ENCODE measurements at regions not wholly inside any gene's neighbourhood (a gene's known extent, or its start where the extent isn't known, plus 50 kb on each side); places are given as distances from the start of the nearest gene placed in this dataset.

DNA sequence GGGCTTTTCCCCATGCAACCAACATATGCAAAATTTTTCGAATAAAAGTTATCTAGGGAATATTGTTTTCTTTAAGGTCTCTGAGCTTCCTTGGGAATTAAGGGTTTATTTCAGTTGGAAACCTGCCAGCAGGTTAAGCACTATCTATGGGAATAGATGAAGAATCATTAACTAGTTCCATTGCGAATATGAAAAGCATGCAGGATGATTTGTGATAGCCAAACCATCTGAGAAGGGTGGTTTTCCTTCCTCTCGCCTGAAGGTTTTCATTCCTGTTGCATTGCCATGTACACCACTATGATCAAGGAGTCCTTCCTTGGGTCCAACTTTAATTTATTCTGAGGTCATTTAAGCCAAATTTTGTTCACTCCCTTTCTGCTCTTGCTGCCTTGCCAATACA lies 184.9 kb downstream of the NR2F2 start:
- TF ChIP-seq, protein P1, sequence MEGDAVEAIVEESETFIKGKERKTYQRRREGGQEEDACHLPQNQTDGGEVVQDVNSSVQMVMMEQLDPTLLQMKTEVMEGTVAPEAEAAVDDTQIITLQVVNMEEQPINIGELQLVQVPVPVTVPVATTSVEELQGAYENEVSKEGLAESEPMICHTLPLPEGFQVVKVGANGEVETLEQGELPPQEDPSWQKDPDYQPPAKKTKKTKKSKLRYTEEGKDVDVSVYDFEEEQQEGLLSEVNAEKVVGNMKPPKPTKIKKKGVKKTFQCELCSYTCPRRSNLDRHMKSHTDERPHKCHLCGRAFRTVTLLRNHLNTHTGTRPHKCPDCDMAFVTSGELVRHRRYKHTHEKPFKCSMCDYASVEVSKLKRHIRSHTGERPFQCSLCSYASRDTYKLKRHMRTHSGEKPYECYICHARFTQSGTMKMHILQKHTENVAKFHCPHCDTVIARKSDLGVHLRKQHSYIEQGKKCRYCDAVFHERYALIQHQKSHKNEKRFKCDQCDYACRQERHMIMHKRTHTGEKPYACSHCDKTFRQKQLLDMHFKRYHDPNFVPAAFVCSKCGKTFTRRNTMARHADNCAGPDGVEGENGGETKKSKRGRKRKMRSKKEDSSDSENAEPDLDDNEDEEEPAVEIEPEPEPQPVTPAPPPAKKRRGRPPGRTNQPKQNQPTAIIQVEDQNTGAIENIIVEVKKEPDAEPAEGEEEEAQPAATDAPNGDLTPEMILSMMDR (IDR thresholded peaks at IDR 0.05), result no peak
- no peak for TF ChIP-seq POLR2AphosphoS5 (IDR thresholded peaks at IDR 0.05)
- TF ChIP-seq POLR2A (IDR thresholded peaks at IDR 0.05), result no peak
- TF ChIP-seq EP300 (IDR thresholded peaks at IDR 0.05), result no peak
- H3K27me3 ChIP-seq, result no peaks in the 10 kb centered on the region
- 65% methylated on average over 3 of the region's 3 CpGs for WGBS, 2 donors
- no peak overlapping the region for H3K27ac ChIP-seq
- no peak overlapping the region for H3K4me3 ChIP-seq
- no peaks in the 10 kb centered on the region for H3K36me3 ChIP-seq
- H3K4me1 ChIP-seq, result no peaks in the 10 kb centered on the region
- H3K9me3 ChIP-seq, result no peaks in the 10 kb centered on the region
- no peak for DNase-seq
- ATAC-seq (ENCODE audit: low FRiP score in 2 of 2), result no peak

DNA sequence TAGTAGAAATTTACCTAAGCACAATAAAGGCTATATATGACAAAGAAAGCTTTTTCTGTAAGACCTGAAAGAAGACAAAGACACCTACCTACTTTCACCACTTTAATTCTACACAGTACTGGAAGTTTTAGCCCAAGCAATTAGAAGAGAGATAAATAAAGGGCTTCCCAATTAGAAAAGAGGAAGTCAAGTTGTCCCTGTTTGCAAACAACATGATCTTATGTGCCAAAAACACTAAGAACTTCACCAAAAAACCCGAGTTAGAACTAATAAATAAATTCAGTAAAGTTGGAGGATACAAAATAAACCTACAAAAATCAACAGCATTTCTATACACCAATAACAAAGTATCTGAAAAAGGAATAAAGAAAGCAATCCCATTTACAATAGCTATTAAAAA lies 190.9 kb downstream of the NR2F2 start:
- no peak for DNase-seq
- Histone ChIP-seq H3K4me1 (no peaks in the 10 kb centered on the region), H3K36me3 (no peaks in the 10 kb centered on the region), H3K27ac (no peak overlapping the region), H3K4me3 (no peak overlapping the region), H3K9me3 (peaks cover 0 to 5% (median 1%) of the 10 kb centered on the region in 4 donors), H3K27me3 (no peaks in the 10 kb centered on the region)
- 65 to 86% methylated on average over 1 of the region's 1 CpG for WGBS, 2 donors
- ATAC-seq (ENCODE audit: low FRiP score in 2 of 2), result no peak
- TF ChIP-seq EP300 (IDR thresholded peaks at IDR 0.05) (no peak), POLR2A (IDR thresholded peaks at IDR 0.05) (no peak), POLR2AphosphoS5 (IDR thresholded peaks at IDR 0.05) (no peak)
- TF ChIP-seq, protein P1 (IDR thresholded peaks at IDR 0.05), result no peak

DNA sequence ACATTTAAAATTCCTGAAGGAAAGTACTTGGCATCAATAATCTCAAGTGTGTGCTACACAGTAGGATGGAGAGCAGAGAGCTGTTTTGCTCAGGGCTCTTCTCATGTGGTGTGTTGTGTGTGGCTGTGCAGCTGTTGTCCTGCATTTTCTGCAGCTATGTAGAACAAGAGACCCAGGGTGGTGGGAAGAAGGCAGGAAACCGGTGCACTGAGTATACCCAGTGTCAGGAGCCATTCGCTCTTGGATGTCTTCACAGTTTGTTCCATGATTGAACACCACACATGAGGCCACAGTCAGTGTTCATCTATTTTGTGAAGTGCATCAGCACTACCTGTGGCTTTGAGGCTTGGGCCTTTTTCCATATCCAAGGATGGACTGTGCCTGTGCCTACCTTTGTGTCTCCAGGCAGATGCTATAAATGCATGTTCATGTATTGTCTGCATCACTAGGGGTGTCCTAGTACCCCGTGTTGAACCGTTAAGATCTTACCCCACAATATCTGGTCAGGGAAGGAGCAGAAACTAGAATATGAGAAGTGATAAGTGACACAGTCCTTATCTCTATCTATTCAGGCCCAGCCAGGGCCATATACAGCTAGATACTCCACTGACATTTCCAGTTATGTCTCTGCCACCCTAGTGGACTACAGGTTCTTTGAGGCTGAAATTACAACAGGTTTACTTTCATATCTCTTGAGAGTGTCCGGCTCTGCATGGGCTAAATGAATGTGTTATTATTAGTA lies 194.3 kb downstream of the NR2F2 start:
- peaks cover 0 to 5% (median 1%) of the 10 kb centered on the region in 4 donors for H3K9me3 ChIP-seq
- no peak overlapping the region for H3K4me3 ChIP-seq
- 74 to 80% methylated on average over 5 of the region's 5 CpGs for WGBS, 2 donors

DNA sequence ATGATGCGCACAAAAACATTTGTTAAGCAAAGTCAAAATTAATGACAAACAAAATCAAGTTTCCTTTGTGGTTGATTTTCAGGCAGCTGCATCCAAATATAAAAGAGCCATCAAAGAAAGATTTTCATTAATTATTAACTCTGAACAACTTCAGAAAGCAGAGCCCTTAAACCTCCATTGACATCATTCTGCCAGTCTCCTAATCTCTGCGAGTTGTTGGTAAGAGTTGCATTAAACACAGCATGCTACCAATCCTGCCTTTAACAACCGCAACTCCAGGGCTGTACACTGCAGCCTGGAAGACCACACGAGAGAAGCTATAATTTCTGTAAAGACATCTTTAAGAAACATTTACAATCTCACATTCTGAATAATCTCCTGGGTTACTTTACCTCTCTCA lies 204.6 kb downstream of the NR2F2 start:
- no peak for ATAC-seq (ENCODE audit: low FRiP score in 2 of 2)
- no peak for TF ChIP-seq POLR2A (IDR thresholded peaks at IDR 0.05)
- no peak for TF ChIP-seq POLR2AphosphoS5 (IDR thresholded peaks at IDR 0.05)
- no peak for TF ChIP-seq EP300 (IDR thresholded peaks at IDR 0.05)
- TF ChIP-seq, protein P1 (IDR thresholded peaks at IDR 0.05), result no peak
- 55 to 61% methylated on average over 4 of the region's 4 CpGs for WGBS, 2 donors
- H3K4me3 ChIP-seq, result no peak overlapping the region
- H3K4me1 ChIP-seq, result no peaks in the 10 kb centered on the region
- no peak overlapping the region for H3K27ac ChIP-seq
- no peaks in the 10 kb centered on the region for H3K27me3 ChIP-seq
- DNase-seq, result no peak
- no peaks in the 10 kb centered on the region for H3K9me3 ChIP-seq
- no peaks in the 10 kb centered on the region for H3K36me3 ChIP-seq

More for the DNA sequence above, 194.3 kb downstream of the NR2F2 start:
- no peak overlapping the region for H3K27ac ChIP-seq
- H3K27me3 ChIP-seq, result no peaks in the 10 kb centered on the region
- TF ChIP-seq, protein P1 (IDR thresholded peaks at IDR 0.05), result no peak
- TF ChIP-seq POLR2A (IDR thresholded peaks at IDR 0.05) (no peak), POLR2AphosphoS5 (IDR thresholded peaks at IDR 0.05) (no peak), EP300 (IDR thresholded peaks at IDR 0.05) (no peak)
- H3K36me3 ChIP-seq, result no peaks in the 10 kb centered on the region
- H3K4me1 ChIP-seq, result no peaks in the 10 kb centered on the region
- no peak for ATAC-seq (ENCODE audit: low FRiP score in 2 of 2)
- no peak for DNase-seq

DNA sequence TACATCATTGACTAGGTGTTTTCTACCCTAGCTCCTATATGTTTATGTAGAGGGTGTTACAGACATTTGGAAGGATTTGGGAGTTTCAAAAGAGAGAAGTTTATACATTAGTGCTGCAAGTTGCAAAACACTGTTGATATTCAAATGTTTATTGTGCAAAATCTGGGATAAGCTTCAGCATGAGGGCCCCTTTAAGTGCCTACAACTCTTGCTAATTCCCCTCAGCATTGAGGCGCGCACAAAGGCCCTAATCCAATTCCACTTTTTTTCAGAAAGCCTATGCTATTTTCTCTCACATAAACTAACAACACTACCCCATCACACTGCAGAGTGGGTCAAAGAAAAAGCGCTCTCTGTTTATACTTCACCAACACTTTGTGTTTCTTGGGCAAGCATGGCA lies 208.0 kb downstream of the NR2F2 start:
- Histone ChIP-seq H3K4me1 (no peaks in the 10 kb centered on the region), H3K27ac (no peak overlapping the region), H3K4me3 (no peak overlapping the region), H3K9me3 (no peaks in the 10 kb centered on the region), H3K36me3 (no peaks in the 10 kb centered on the region), H3K27me3 (no peaks in the 10 kb centered on the region)
- DNase-seq (no peak), ATAC-seq (ENCODE audit: low FRiP score in 2 of 2) (no peak)
- 86 to 91% methylated on average over 3 of the region's 3 CpGs for WGBS, 2 donors
- TF ChIP-seq POLR2A (IDR thresholded peaks at IDR 0.05) (no peak), POLR2AphosphoS5 (IDR thresholded peaks at IDR 0.05) (no peak), EP300 (IDR thresholded peaks at IDR 0.05) (no peak)
- TF ChIP-seq, protein P1 (IDR thresholded peaks at IDR 0.05), result no peak
